GM12878 (cell line): ENCODE measurements at regions not wholly inside any gene's neighbourhood (a gene's known extent, or its start where the extent isn't known, plus 50 kb on each side); places are given as distances from the start of the nearest gene placed in this dataset.

Source experiments
- ATAC-seq: fragments of 200-7000 bp; cut with Tn5 transposase; 3 replicates; pipeline ENCODE4 v1.9.1; 2020; ENCODE audit warnings: mild to moderate bottlenecking, moderate library complexity
- BruUV-seq: library from RNA; stranded (reverse); fragments of 400-500 nt; replicated peaks from 2 replicates; lab custom pipeline; 2021; lab: Mats Ljungman, UMichigan
- CTCF ChIA-PET: fragments of 300-600 bp; sonication (Branson Sonifier 250); formaldehyde crosslinking; extraction: SDS; loops from one replicate; lab custom pipeline; 2021; ENCODE audit warnings: inconsistent platforms; lab: Yijun Ruan, JAX
- POLR2A ChIA-PET: fragments of 350-600 bp; formaldehyde crosslinking; extraction: SDS; loops from one replicate; lab custom pipeline; 2021; ENCODE audit warnings: inconsistent platforms; lab: Charles Lee
- RAD21 ChIA-PET: fragments of 300-600 bp; sonication (Branson Sonifier 250); formaldehyde crosslinking; loops from one replicate; lab custom pipeline; 2023; ENCODE audit warnings: antibody characterized with exemption; ENCODE audit not compliant: unreplicated experiment; lab: Charles Lee
- SMC1A ChIA-PET: fragments of 300-600 bp; sonication (Branson Sonifier 250); formaldehyde crosslinking; loops from one replicate; lab custom pipeline; 2023; ENCODE audit not compliant: unreplicated experiment, uncharacterized antibody; lab: Charles Lee
- DNase-seq: peaks from one replicate; pipeline ENCODE4 v3.0.0-alpha.2; 2011; ENCODE audit warnings: low read depth, low spot score
- FAIRE-seq: peaks from 3 replicates; lab custom pipeline; 2011; peaks lifted over from hg19 to GRCh38; lab: Jason Lieb, UNC
- H2AFZ ChIP-seq: 2 replicates; pipeline ENCODE4 v1.6.0; 2011; ENCODE audit warnings: low read depth, low read length, control low read depth; ENCODE audit not compliant: control insufficient read depth
- H3K27ac ChIP-seq: 2 replicates; pipeline ENCODE4 v1.5.1; 2011; ENCODE audit warnings: control low read depth; ENCODE audit not compliant: control insufficient read depth, insufficient read depth
- H3K27me3 ChIP-seq, 2 experiments: replicated peaks in 1 of 2; 2 replicates each; pipeline versions ENCODE4 v1.6.0 to v1.6.1; 2011; ENCODE audit warnings: low read length in 1 of 2; ENCODE audit not compliant: control insufficient read depth in 2 of 2, insufficient read depth in 2 of 2
- H3K36me3 ChIP-seq, 2 experiments: 2 replicates each; pipeline ENCODE4 v1.5.1; 2011; ENCODE audit warnings: low read length in 1 of 2; ENCODE audit not compliant: control insufficient read depth in 2 of 2, insufficient read depth in 2 of 2
- H3K4me1 ChIP-seq: 2 replicates; pipeline ENCODE4 v1.6.1; 2011; ENCODE audit warnings: mild to moderate bottlenecking, low read length, moderate library complexity, mixed read lengths; ENCODE audit not compliant: control insufficient read depth, insufficient read depth
- H3K4me2 ChIP-seq: 2 replicates; pipeline ENCODE4 v1.6.0; 2011; ENCODE audit warnings: control low read depth; ENCODE audit not compliant: control insufficient read depth, insufficient read depth
- H3K4me3 ChIP-seq: fragments of 200-600 bp; sonication (generic); 2 replicates; pipeline ENCODE4 v1.5.1; 2016
- H3K79me2 ChIP-seq: 2 replicates; pipeline ENCODE4 v1.6.0; 2011; ENCODE audit warnings: low read length; ENCODE audit not compliant: control insufficient read depth, insufficient read depth
- H3K9ac ChIP-seq: 2 replicates; pipeline ENCODE4 v1.8.0; 2011; ENCODE audit warnings: low read length, control low read depth, mixed read lengths; ENCODE audit not compliant: control insufficient read depth, insufficient read depth
- H3K9me3 ChIP-seq: replicated peaks from 3 replicates; pipeline ENCODE4 v1.5.1; 2011; ENCODE audit warnings: mild to moderate bottlenecking, low read length; ENCODE audit not compliant: control insufficient read depth, insufficient read depth
- H4K20me1 ChIP-seq: 2 replicates; pipeline ENCODE4 v1.6.0; 2011; ENCODE audit not compliant: control insufficient read depth, insufficient read depth
- EGR1 ChIP-seq, 2 experiments: IDR thresholded peaks; 1 replicate in 1 of 2; 2 replicates in 1 of 2; pipeline ENCODE4 v1.6.1; 2011 to 2012; ENCODE audit warnings: low read depth in 2 of 2, low read length in 2 of 2, borderline replicate concordance in 1 of 2, mild to moderate bottlenecking in 1 of 2, moderate library complexity in 1 of 2
- FOS ChIP-seq: IDR thresholded peaks from 3 replicates; pipeline ENCODE4 v1.6.1; 2011; ENCODE audit warnings: borderline replicate concordance; ENCODE audit not compliant: insufficient read length; ENCODE audit errors: extremely low read depth
- NKRF ChIP-seq: fragments of 450-650 bp; conservative IDR thresholded peaks from 2 replicates; pipeline ENCODE4 v1.6.1; 2017; ENCODE audit warnings: mild to moderate bottlenecking, moderate library complexity
- STAT1 ChIP-seq: fragments of 450-650 bp; conservative IDR thresholded peaks from 2 replicates; pipeline ENCODE4 v1.6.1; 2014; ENCODE audit warnings: antibody characterized with exemption, mild to moderate bottlenecking
- TAF1 ChIP-seq: IDR thresholded peaks from 2 replicates; pipeline ENCODE4 v1.6.1; 2011; ENCODE audit warnings: mild to moderate bottlenecking, low read depth, low read length, borderline replicate concordance
- ZBED1 ChIP-seq: IDR thresholded peaks from 2 replicates; pipeline ENCODE4 v1.6.1; 2016; ENCODE audit warnings: borderline replicate concordance
- ZNF622 ChIP-seq: fragments of 450-650 bp; IDR thresholded peaks from 2 replicates; pipeline ENCODE4 v1.6.1; 2017; ENCODE audit warnings: mild to moderate bottlenecking, inconsistent platforms
- WGBS: methylation state at CpG from one replicate; pipeline ENCODE4 v1.1.6; 2016; ENCODE audit warnings: low lambda C conversion rate; ENCODE audit not compliant: insufficient replicate concordance, insufficient coverage; ENCODE audit errors: missing lambda C conversion rate; 5-methylcytosine and 5-hydroxymethylcytosine counted together
- in situ Hi-C: fragments of 300-500 bp; cut with MboI; formaldehyde crosslinking; loops from 9 replicates; pipeline ENCODE4 v1.14.3; 2018; ENCODE audit warnings: mixed read lengths
- intact Hi-C: fragments of 100-400 bp; cut with micrococcal nuclease; formaldehyde crosslinking; loops from one replicate; pipeline ENCODE4 v1.14.2; 2022; ENCODE audit not compliant: unreplicated experiment

GRCh38 chr18:53715243-53715853 is 509.1 kb downstream of the MBD2 start (continued):
- TF ChIP-seq FOS (no peak), ZNF622 (no peak), STAT1 (no peak), TAF1 (no peak), NKRF (no peak), ZBED1 (no peak)

DNA sequence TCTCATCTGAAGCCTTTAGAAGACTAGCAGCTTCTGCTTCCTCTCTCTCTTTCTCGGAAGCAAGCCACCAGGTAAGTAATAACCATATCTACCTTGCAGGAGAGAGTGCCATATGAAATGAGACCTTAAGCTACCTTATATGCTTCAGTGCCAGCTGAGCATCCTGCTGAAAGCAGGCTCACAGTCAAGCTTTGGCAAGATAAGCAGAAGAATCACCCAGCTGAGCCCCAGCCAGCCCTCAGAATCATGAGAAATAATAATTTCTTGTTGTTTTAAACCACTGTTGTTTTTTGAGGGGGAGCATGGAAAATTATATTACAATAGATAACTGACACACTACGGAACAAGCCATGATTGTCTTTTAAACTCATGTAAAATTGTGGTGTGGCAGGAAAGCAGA is 514.4 kb downstream of the MBD2 start:
- BruUV-seq: no TSS peak
- H3K36me3 ChIP-seq: no peaks in the 10 kb centered on the region
- no peaks in the 10 kb centered on the region for H3K9me3 ChIP-seq
- in situ Hi-C loops: no loop called here
- no peak for FAIRE-seq
- no peak for ATAC-seq
- WGBS: 2% methylated on average over 2 of the region's 2 CpGs
- intact Hi-C loops: no loop called here
- no peak overlapping the region for H3K9ac ChIP-seq
- no peak for DNase-seq
- ChIA-PET SMC1A (no interaction called here), POLR2A (no interaction called here), RAD21 (no interaction called here), CTCF (no interaction called here)
- no peak for TF ChIP-seq EGR1 (IDR thresholded peaks at IDR 0.05; ENCODE audit: borderline replicate concordance in 1 of 2, low read depth in 2 of 2, low read length in 2 of 2)
- no peaks in the 10 kb centered on the region for H3K4me1 ChIP-seq
- H3K4me3 ChIP-seq: no peak overlapping the region
- H3K79me2 ChIP-seq: no peaks in the 10 kb centered on the region
- no peaks in the 10 kb centered on the region; a peak in 1 of 4 replicates for H3K27me3 ChIP-seq
- no peaks in the 10 kb centered on the region for H4K20me1 ChIP-seq
- H2AFZ ChIP-seq: no peak overlapping the region
- no peak overlapping the region for H3K4me2 ChIP-seq
- H3K27ac ChIP-seq: no peak overlapping the region
